Body of pancreas (tissue), 4 donors: ENCODE measurements at regions not wholly inside any gene's neighbourhood (a gene's known extent, or its start where the extent isn't known, plus 50 kb on each side); places are given as distances from the start of the nearest gene placed in this dataset.

Experiments
- CTCF ChIP-seq, 7 experiments: fragments of 450-650 bp in 4 of 7; fragments of 200-600 bp in 3 of 7; sonication (generic) in 3 of 7; IDR thresholded peaks; one replicate each; pipeline ENCODE4 v1.5.1; 2016 to 2019; ENCODE audit warnings: antibody characterized with exemption in 7 of 7
- POLR2A ChIP-seq, 3 donors: fragments of 450-650 bp; IDR thresholded peaks; one replicate each; pipeline ENCODE4 v1.6.1; 2016; ENCODE audit warnings: antibody characterized with exemption in 3 of 3, mild to moderate bottlenecking in 2 of 3

DNA sequence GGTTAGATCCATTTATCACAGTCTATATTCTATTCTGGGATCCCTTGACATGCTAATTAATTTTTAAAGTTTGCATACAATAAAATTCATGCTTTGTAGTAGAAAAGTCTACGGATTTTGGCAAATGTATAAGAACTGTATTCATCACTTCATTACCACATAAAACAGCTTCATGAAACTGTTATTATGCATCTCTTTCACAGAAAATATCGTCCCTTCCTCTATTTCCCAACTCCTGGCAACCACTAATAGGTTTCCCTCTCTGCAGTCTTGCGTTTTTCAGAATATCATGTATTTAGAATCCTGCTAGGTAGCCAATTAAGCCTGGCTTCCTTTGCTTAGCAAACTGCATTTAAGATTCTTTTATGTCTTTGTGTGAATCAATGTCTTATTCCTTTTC, 441.3 kb upstream of the RGS17 start:
- no peak for TF ChIP-seq CTCF (IDR thresholded peaks at IDR 0.05)
- TF ChIP-seq POLR2A (IDR thresholded peaks at IDR 0.05), result no peak
